Adrenal gland (tissue), 9 donors: ENCODE measurements at regions not wholly inside any gene's neighbourhood (a gene's known extent, or its start where the extent isn't known, plus 50 kb on each side); places are given as distances from the start of the nearest gene placed in this dataset.

ENCODE experiments used
- DNase-seq, 7 donors: peaks; one replicate each; pipeline ENCODE4 v3.0.0-alpha.2; 2019 to 2020
- H3K27ac ChIP-seq, 5 donors: fragments of 200-600 bp; sonication (generic) in 4 of 5; 1 replicate in 3 of 5; 2 replicates in 2 of 5; pipeline versions ENCODE4 v1.5.1 to v1.8.0; 2016 to 2020; ENCODE audit warnings: mild to moderate bottlenecking in 1 of 5
- H3K27me3 ChIP-seq: fragments of 200-600 bp; 2 replicates; pipeline ENCODE4 v1.8.0; 2021
- H3K36me3 ChIP-seq, 2 donors: fragments of 200-600 bp; replicated peaks in 1 of 2; 1 replicate in 1 of 2; 2 replicates in 1 of 2; pipeline versions ENCODE4 v1.5.1 to v1.8.0; 2018 to 2022
- H3K4me1 ChIP-seq, 2 donors: fragments of 200-600 bp; replicated peaks in 1 of 2; 1 replicate in 1 of 2; 2 replicates in 1 of 2; pipeline versions ENCODE4 v1.5.1 to v1.8.0; 2018 to 2021
- H3K4me3 ChIP-seq, 4 donors: fragments of 200-600 bp; sonication (generic) in 3 of 4; one replicate each; pipeline ENCODE4 v1.5.1; 2016 to 2018
- H3K9me3 ChIP-seq, 3 donors: fragments of 200-600 bp; sonication (generic) in 1 of 3; replicated peaks in 1 of 3; 1 replicate in 2 of 3; 2 replicates in 1 of 3; pipeline versions ENCODE4 v1.5.1 to v1.8.0; 2016 to 2021
- CTCF ChIP-seq, 6 experiments: fragments of 450-650 bp in 4 of 6; fragments of 200-600 bp in 2 of 6; sonication (generic) in 1 of 6; IDR thresholded peaks; 1 replicate in 5 of 6; 2 replicates in 1 of 6; pipeline versions ENCODE4 v1.5.1 to v1.8.0; 2016 to 2021; ENCODE audit warnings: antibody characterized with exemption in 6 of 6, mild to moderate bottlenecking in 2 of 6, moderate library complexity in 1 of 6
- POLR2A ChIP-seq, 2 donors: fragments of 450-650 bp; IDR thresholded peaks; one replicate each; pipeline ENCODE4 v1.6.1; 2017; ENCODE audit warnings: antibody characterized with exemption in 2 of 2, mild to moderate bottlenecking in 2 of 2, moderate library complexity in 1 of 2
- WGBS, 4 donors: extraction: QIAGEN DNeasy Blood & Tissue Kit in 2 of 4; methylation state at CpG; one replicate each; pipeline versions ENCODE4 v1.1.5 to v1.1.7; 2013 to 2017; 5-methylcytosine and 5-hydroxymethylcytosine counted together
- intact Hi-C, 2 donors: fragments of 100-400 bp; cut with DNase I; formaldehyde crosslinking; loops; one replicate each; pipeline versions ENCODE4 v1.14.1 to v1.15.0; 2022 to 2023
- donor health status: healthy with polysubstance abuse.
- donor health status: Bipolar disorder and iron deficiency.
- donor health status: DM: yes; HTN: yes; CAD: no.
- donor health status: DM: no; HTN: no; CAD: no.
- donor health status: DM: no; HTN: no; CAD: no.

- intact Hi-C loops, result no loop called here
- 86 to 98% (median 93%) methylated on average over 5 of the region's 5 CpGs for WGBS, 4 donors
Observed at GRCh38 chr1:93764366-93764750, 82.7 kb upstream of the BCAR3 start.

GRCh38 chr1:93763704-93764365 lies 82.2 kb upstream of the BCAR3 start:
- TF ChIP-seq CTCF (IDR thresholded peaks at IDR 0.05) (no peak), POLR2A (IDR thresholded peaks at IDR 0.05) (no peak)

More at GRCh38 chr1:93764366-93764750, 82.7 kb upstream of the BCAR3 start:
- peaks cover 0 to 8% of the 10 kb centered on the region in 2 donors for H3K4me1 ChIP-seq
- H3K4me3 ChIP-seq, result no peak overlapping the region
- no peaks in the 10 kb centered on the region for H3K27me3 ChIP-seq
- no peaks in the 10 kb centered on the region for H3K9me3 ChIP-seq
- DNase-seq, result no peak
- H3K36me3 ChIP-seq, result no peaks in the 10 kb centered on the region
- H3K27ac ChIP-seq, result no peak overlapping the region
- TF ChIP-seq CTCF (IDR thresholded peaks at IDR 0.05) (no peak), POLR2A (IDR thresholded peaks at IDR 0.05) (no peak)

GRCh38 chr1:93758842-93759515 lies 77.3 kb upstream of the BCAR3 start:
- intact Hi-C loops, result no loop called here

More at GRCh38 chr1:93763704-93764365, 82.2 kb upstream of the BCAR3 start:
- no peak for DNase-seq
- Histone ChIP-seq H3K4me3 (no peak overlapping the region), H3K4me1 (peaks cover 0 to 7% of the 10 kb centered on the region in 2 donors), H3K27ac (no peak overlapping the region), H3K36me3 (no peaks in the 10 kb centered on the region), H3K27me3 (no peaks in the 10 kb centered on the region), H3K9me3 (no peaks in the 10 kb centered on the region)
- intact Hi-C loops, result no loop called here
- 93 to 97% (median 95%) methylated on average over 5 of the region's 5 CpGs for WGBS, 4 donors

More at GRCh38 chr1:93758842-93759515, 77.3 kb upstream of the BCAR3 start:
- no peaks in the 10 kb centered on the region for H3K36me3 ChIP-seq
- WGBS, 4 donors, result 58 to 69% (median 65%) methylated on average over 7 of the region's 7 CpGs
- H3K27me3 ChIP-seq, result no peaks in the 10 kb centered on the region
- H3K4me1 ChIP-seq, result peaks cover 0 to 10% of the 10 kb centered on the region in 2 donors
- H3K4me3 ChIP-seq, result no peak overlapping the region
- TF ChIP-seq CTCF (IDR thresholded peaks at IDR 0.05), result peak in 1 of 6 experiments; percentile 9
- no peak for TF ChIP-seq POLR2A (IDR thresholded peaks at IDR 0.05)
- H3K9me3 ChIP-seq, result no peaks in the 10 kb centered on the region
- DNase-seq, result peak in 5 of 7 donors; percentile 23 to 33 (median 32)
- peak overlapping the region in 2 of 5 donors; percentile 48 to 63 for H3K27ac ChIP-seq
